Right lung (tissue), 2 donors: ENCODE measurements at regions not wholly inside any gene's neighbourhood (a gene's known extent, or its start where the extent isn't known, plus 50 kb on each side); places are given as distances from the start of the nearest gene placed in this dataset.

Source experiments
- DNase-seq, 2 donors: peaks; one replicate each; pipeline ENCODE4 v3.0.0-alpha.2; 2013

DNA sequence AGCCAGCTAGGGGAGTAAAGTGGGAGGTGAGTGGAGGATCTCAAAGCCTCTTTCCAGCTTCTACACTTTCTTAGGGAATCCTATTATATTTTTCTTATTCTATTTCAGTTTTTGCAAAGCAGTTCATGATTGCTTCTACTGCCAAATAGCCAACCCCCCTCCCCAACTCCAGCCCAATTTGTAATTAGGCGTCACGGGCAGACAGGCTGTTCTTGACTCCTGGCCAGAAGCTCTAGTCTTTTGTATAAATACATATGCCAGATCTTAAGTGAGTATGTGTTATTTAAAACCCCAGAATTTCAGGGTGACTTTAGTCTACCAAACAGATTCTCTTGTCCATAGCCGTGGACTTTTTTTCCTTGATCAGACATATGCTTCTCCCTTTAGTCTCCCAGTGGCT lies 255.2 kb downstream of the BUB3 start:
- peak; percentile 46 to 53 for DNase-seq

DNA sequence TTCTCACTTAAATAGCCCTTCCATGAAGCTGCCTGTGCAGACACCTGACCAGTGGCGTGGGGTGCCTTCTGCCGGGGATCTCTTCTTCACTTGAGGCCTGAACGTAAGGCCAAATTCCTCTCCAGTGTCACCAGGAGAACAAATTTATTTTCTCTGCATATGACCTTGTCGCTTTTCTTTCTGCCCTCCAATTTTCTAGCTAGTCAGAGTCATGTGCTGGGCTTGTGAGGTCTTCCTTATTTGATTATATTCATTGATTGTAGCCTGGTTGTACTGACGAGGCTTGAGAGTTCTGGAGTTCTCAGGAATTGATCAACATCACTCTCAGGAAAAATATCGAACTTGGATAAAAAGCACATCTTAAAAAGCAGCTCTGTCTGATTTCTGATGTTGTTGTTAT lies 255.7 kb downstream of the BUB3 start:
- DNase-seq = no peak

GRCh38 chr10:123413353-123413752 lies 252.8 kb upstream of the GPR26 start:
- DNase-seq = no peak

GRCh38 chr10:123415523-123415922 lies 250.6 kb upstream of the GPR26 start:
- no peak for DNase-seq

DNA sequence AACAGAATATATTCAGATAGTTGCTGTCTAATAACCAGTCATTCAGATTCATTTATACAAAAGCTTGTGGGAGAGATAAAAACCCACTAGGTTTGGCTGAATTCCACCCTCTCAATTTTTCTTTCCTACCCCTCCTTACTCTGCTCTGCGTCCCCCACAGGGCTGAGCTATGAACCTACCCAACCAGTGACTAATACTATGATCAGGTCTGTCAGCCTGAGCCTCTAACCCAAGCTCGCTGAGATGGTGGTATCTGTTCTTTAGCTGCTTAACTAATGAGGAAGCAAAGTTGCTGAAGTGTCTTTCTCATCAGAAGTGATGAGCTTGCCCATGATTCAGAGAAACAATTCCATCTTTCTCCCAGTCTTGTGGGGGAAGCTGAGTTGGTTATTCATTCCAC lies 248.7 kb upstream of the GPR26 start:
- no peak for DNase-seq

DNA sequence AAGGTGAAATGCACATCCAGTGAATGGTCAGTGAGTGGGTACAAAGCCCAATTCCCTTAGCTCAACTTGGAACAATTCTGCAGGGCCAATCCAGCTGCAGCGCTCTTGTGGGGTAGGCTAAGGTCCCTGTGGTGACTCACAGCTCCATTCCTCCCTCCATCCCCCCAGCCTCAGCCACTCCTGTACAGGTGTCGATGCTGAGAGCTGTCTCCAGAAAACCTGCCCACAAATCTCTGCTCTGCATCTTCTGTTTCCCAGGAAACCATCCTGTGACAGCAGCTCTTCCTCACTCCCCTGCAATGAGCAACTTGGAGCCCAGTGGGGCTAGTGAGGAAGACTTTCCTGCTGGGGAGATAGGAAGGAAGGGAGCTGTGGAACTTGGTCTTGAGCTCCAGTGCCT lies 244.7 kb upstream of the GPR26 start:
- no peak for DNase-seq

DNA sequence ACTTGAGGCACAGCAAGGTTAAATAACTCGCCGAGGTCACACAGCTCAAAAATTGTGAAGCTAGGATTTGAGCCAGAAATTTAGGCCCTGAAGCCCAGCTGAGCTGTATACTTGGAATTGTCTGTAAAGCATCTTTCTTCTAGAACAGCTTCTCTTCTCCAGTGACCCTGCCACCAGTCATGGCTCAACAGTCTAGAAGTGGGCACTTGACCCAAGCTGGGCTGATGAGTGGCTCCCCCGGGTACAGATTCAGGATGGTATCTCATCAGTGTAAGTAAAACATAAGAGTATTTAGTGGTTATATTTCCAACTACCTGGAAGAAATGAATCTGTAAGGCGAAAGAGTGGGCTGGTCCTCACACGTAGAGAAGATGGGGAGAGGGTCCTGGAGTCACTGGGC lies 243.9 kb upstream of the GPR26 start:
- no peak for DNase-seq

- DNase-seq = no peak
These were observed 241.6 kb upstream of the GPR26 start for GRCh38 chr10:123424537-123424936.

DNA sequence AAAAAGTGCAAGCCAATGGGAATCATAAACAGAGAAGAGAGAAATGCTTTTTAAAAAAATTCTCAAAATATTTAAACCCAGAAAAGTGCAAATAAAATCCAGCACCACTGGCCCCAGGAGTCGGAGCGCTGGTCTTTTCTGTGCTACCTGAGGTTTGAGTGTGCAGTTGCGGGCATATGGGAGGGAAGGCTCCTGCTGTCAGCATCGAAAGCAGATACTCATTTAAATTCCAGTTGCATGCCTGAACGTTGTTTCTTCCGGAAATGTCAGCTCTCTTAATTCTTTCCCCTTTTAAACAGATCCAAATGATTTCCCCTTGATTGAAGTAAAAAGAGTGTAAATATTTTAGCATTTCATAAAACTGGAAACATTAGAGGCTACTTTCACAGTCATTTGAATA lies 240.5 kb upstream of the GPR26 start:
- DNase-seq = no peak

GRCh38 chr10:123427165-123427786 lies 238.9 kb upstream of the GPR26 start:
- DNase-seq = no peak

GRCh38 chr10:123428391-123428790 lies 237.8 kb upstream of the GPR26 start:
- DNase-seq = no peak

GRCh38 chr10:123429706-123430221 lies 236.4 kb upstream of the GPR26 start:
- no peak for DNase-seq

- no peak for DNase-seq
These were observed 232.6 kb upstream of the GPR26 start for GRCh38 chr10:123433539-123433938.

DNA sequence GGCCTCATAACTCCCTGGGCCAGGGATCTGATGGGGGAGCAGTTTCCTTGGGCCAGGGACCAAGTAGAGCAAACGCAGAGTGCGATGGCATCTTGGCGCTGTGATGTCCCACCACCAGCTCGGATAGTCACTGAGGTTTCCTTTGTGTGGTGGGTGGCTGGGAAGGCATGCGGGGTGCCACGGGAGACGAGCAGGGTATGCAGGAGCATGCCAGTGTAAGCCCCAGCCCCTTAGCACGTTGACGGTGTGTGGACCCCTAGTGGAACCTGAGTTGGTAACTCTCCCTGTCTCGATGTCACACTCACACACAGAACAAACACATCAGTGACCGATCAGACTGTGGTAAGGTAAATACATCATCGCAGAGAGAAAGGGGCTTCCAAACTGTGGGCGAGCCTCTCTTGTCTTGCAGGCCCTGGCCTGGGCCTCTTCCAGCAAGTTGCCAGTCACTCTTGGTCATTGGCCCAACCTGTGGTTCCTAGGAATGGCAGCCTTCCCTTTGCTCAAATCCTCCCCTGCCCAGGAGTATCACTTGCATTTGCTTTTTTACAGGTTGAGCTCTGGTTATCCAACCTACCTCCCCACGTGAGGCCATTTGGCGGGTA lies 231.6 kb upstream of the GPR26 start:
- no peak for DNase-seq

GRCh38 chr10:123442901-123443300 lies 223.3 kb upstream of the GPR26 start:
- no peak for DNase-seq

- no peak for DNase-seq
These were observed 222.2 kb upstream of the GPR26 start for GRCh38 chr10:123443924-123444323.

GRCh38 chr10:123445261-123445775 lies 220.8 kb upstream of the GPR26 start:
- no peak for DNase-seq

DNA sequence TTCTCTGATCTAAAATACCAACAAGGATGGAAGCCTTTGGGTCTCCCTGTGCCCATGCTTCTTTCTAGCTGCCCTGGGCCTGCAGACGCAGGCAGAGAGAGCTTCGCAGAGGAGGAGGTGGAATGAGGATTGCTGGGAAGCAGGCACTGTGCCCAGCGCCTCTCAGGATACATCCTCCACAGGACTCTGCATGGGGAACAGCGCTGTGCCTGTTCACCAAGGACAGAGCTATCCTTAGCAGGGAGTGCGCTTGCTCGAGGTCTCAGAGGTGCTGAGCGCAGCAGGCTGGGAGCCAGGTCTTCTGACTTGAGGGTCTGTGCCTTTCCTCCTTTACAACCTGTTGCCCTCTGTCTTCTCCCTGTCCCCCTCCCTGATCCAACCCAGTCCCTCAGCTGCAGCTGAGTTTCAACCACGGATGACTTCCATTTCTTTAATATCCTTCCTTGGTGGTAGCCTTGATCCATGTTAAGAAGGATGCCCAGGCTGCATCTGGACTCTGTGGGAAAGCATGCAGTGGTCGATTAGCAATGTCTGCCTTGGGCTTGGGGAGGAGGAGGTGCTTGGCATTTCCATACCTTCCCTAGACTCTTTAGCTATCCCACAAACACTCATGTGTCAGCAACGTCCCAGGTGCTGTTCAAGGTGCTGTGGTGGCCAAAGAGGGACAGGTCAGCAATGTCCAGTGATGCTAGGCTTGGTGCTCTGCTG lies 219.6 kb upstream of the GPR26 start:
- no peak for DNase-seq

DNA sequence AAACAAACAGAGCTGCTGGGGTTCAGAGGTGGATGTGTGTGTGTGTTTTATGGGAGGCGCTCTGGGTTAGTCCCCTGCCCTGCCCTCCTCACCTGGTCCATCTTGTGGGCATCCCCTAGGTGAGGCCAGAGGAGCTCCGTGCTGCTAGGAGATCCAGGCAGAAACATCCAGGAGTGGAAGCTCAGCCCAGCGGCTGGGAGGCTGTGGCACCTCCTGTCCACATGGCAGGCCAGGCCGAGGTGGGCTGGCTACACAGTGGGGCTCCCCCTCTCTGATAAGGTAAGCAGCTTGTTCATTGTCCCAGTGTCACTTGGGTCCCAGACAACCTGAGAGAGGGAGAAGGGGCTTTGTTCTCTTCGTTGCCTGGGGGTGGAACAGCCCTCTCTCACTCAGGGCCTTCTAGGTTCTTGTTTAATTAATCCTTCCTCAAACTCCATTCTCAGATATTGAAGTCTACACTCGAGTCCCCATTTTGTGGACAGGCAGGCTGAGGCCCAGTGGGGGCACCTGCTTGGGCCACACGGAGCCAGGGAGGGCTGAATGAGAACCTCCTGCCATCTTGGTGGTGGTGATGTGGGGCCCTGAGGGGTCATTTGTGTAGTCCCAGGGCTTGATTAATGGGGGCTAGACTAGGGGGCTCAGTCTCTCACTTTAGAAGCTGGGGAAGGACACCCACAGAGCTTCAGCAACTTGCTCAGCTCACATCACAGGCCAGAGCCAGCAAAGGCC lies 216.8 kb upstream of the GPR26 start:
- DNase-seq = no peak

GRCh38 chr10:123450956-123451605 lies 215.1 kb upstream of the GPR26 start:
- DNase-seq = no peak

DNA sequence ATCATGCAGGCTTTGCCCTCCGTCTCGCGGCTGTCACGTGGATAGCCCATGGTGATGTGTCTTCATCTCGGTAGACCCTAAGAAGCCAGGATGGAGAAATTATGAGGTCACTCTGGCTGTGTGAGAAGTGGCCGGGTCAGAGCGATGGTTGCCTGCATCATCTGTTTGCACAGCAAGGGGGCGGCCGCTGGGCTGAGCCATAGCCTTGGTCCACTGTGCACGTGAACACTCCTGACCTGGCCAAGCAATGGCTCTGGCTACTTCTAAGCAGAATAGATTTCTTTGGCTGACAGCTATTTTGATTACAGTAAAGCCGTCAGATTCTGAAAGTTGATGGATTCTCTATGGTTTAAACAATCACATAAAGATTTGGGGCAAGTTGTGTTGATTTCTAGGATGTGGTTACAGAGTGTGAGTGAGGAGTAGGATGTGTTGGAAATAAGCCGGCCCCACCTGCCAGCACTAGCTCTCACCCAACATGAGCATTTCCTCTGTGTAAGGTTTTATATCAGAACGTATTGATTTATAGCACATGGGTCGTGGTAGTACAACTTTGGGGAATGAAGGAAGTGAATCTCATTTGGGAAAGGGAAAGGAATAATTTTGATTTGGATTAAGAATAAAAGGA lies 214.4 kb upstream of the GPR26 start:
- DNase-seq = no peak
